GM21423 (cell line): ENCODE measurements at regions not wholly inside any gene's neighbourhood (a gene's known extent, or its start where the extent isn't known, plus 50 kb on each side); places are given as distances from the start of the nearest gene placed in this dataset.
"Not testable (repeated sequence)": the region's sequence is repeated elsewhere in the genome, so short reads cannot be mapped to it uniquely, and the experiment has no call there.

Experiments
- ATAC-seq: cut with Tn5 transposase; IDR thresholded peaks from one replicate; pipeline ENCODE4 v1.9.1; 2021; ENCODE audit warnings: mild to moderate bottlenecking, moderate library complexity; ENCODE audit not compliant: unreplicated experiment

- no peak for ATAC-seq
These were observed 447.4 kb upstream of the TUSC1 start for GRCh38 chr9:26125693-26126092.

- ATAC-seq, result not testable (repeated sequence)
These were observed 437.8 kb upstream of the TUSC1 start for GRCh38 chr9:26116085-26116484.

- ATAC-seq, result no peak
These were observed 434.5 kb upstream of the TUSC1 start for GRCh38 chr9:26112724-26113123.

GRCh38 chr9:26086396-26086795, 408.2 kb upstream of the TUSC1 start:
- no peak for ATAC-seq

GRCh38 chr9:26081847-26082246, 403.6 kb upstream of the TUSC1 start:
- ATAC-seq, result no peak

- no peak for ATAC-seq
These were observed 400.5 kb upstream of the TUSC1 start for GRCh38 chr9:26078706-26079105.

- no peak for ATAC-seq
These were observed 399.6 kb upstream of the TUSC1 start for GRCh38 chr9:26077860-26078259.

GRCh38 chr9:26067608-26068007, 389.4 kb upstream of the TUSC1 start:
- ATAC-seq, result no peak

GRCh38 chr9:26066237-26066636, 388.0 kb upstream of the TUSC1 start:
- ATAC-seq, result no peak

GRCh38 chr9:26061948-26062575, 383.8 kb upstream of the TUSC1 start:
- ATAC-seq, result no peak

GRCh38 chr9:26058111-26058895, 380.1 kb upstream of the TUSC1 start:
- no peak for ATAC-seq

GRCh38 chr9:26057050-26057449, 378.8 kb upstream of the TUSC1 start:
- ATAC-seq, result no peak

GRCh38 chr9:26054600-26055520, 376.6 kb upstream of the TUSC1 start:
- ATAC-seq, result no peak

GRCh38 chr9:26053954-26054353, 375.7 kb upstream of the TUSC1 start:
- ATAC-seq, result no peak

GRCh38 chr9:26043431-26043830, 365.2 kb upstream of the TUSC1 start:
- ATAC-seq, result no peak

GRCh38 chr9:26034786-26035185, 356.5 kb upstream of the TUSC1 start:
- ATAC-seq, result no peak

GRCh38 chr9:26033336-26033735, 355.1 kb upstream of the TUSC1 start:
- ATAC-seq, result no peak

GRCh38 chr9:26026423-26027100, 348.3 kb upstream of the TUSC1 start:
- no peak for ATAC-seq

- ATAC-seq, result no peak
These were observed 335.0 kb upstream of the TUSC1 start for GRCh38 chr9:26013199-26013598.

GRCh38 chr9:26012797-26013196, 334.6 kb upstream of the TUSC1 start:
- no peak for ATAC-seq

GRCh38 chr9:25994605-25995004, 316.4 kb upstream of the TUSC1 start:
- ATAC-seq, result no peak
